Gastrocnemius medialis (tissue), 4 donors: ENCODE measurements at regions not wholly inside any gene's neighbourhood (a gene's known extent, or its start where the extent isn't known, plus 50 kb on each side); places are given as distances from the start of the nearest gene placed in this dataset.

Source experiments
- ATAC-seq, 2 donors: fragments of 150-250 bp; one replicate each; pipeline ENCODE4 v1.9.1; 2016
- DNase-seq, 2 donors: peaks; one replicate each; pipeline ENCODE4 v3.0.0-alpha.2; 2019
- H3K27ac ChIP-seq, 4 donors: fragments of 200-600 bp; sonication (generic); 1 replicate in 1 of 4; 2 replicates in 3 of 4; pipeline ENCODE4 v1.5.1; 2016 to 2018; ENCODE audit warnings: mild to moderate bottlenecking in 2 of 4, moderate library complexity in 1 of 4
- H3K27me3 ChIP-seq, 3 donors: fragments of 200-600 bp; sonication (generic) in 2 of 3; 1 replicate in 1 of 3; 2 replicates in 2 of 3; pipeline versions ENCODE4 v1.5.1 to v1.6.0; 2016 to 2019; ENCODE audit warnings: mild to moderate bottlenecking in 1 of 3, moderate library complexity in 1 of 3
- H3K36me3 ChIP-seq, 2 donors: fragments of 200-600 bp; sonication (generic) in 1 of 2; one replicate each; pipeline ENCODE4 v1.5.1; 2017 to 2018
- H3K4me1 ChIP-seq, 2 donors: fragments of 200-600 bp; sonication (generic) in 1 of 2; one replicate each; pipeline ENCODE4 v1.5.1; 2016 to 2017; ENCODE audit warnings: mild to moderate bottlenecking in 2 of 2
- H3K4me3 ChIP-seq, 4 donors: fragments of 200-600 bp; sonication (generic) in 3 of 4; 1 replicate in 1 of 4; 2 replicates in 3 of 4; pipeline ENCODE4 v1.5.1; 2016 to 2019; ENCODE audit warnings: mild to moderate bottlenecking in 2 of 4
- H3K9me3 ChIP-seq, 3 donors: fragments of 200-600 bp; sonication (generic) in 2 of 3; 1 replicate in 1 of 3; 2 replicates in 2 of 3; pipeline ENCODE4 v1.5.1; 2016 to 2019
- POLR2A ChIP-seq, 2 donors: fragments of 450-650 bp; IDR thresholded peaks; one replicate each; pipeline ENCODE4 v1.6.1; 2017; ENCODE audit warnings: antibody characterized with exemption in 2 of 2, mild to moderate bottlenecking in 2 of 2, moderate library complexity in 2 of 2
- in situ Hi-C, 4 donors: fragments of 200-750 bp; cut with MboI; loops; one replicate each; pipeline versions ENCODE4 v1.15.0 to v1.8.0; 2017; ENCODE audit warnings: low sequenced_read_pairs in 4 of 4
- intact Hi-C: fragments of 100-400 bp; cut with DNase I; formaldehyde crosslinking; loops from one replicate; pipeline ENCODE4 v1.15.1; 2023; ENCODE audit warnings: low total_unique reads
- TF ChIP-seq, protein P1 (sequence below), 5 experiments: fragments of 450-650 bp in 3 of 5; fragments of 200-600 bp in 2 of 5; sonication (generic) in 2 of 5; IDR thresholded peaks in 4 of 5; conservative IDR thresholded peaks in 1 of 5; 1 replicate in 4 of 5; 2 replicates in 1 of 5; pipeline ENCODE4 v1.5.1; 2016 to 2019; ENCODE audit warnings: antibody characterized with exemption in 5 of 5, mild to moderate bottlenecking in 3 of 5, moderate library complexity in 3 of 5

- Histone ChIP-seq H3K36me3 (no peaks in the 10 kb centered on the region), H3K4me1 (no peaks in the 10 kb centered on the region), H3K9me3 (no peaks in the 10 kb centered on the region), H3K4me3 (no peak overlapping the region), H3K27me3 (peaks cover 0 to 5% (median 3%) of the 10 kb centered on the region in 3 donors), H3K27ac (no peak overlapping the region)
- TF ChIP-seq, protein P1, sequence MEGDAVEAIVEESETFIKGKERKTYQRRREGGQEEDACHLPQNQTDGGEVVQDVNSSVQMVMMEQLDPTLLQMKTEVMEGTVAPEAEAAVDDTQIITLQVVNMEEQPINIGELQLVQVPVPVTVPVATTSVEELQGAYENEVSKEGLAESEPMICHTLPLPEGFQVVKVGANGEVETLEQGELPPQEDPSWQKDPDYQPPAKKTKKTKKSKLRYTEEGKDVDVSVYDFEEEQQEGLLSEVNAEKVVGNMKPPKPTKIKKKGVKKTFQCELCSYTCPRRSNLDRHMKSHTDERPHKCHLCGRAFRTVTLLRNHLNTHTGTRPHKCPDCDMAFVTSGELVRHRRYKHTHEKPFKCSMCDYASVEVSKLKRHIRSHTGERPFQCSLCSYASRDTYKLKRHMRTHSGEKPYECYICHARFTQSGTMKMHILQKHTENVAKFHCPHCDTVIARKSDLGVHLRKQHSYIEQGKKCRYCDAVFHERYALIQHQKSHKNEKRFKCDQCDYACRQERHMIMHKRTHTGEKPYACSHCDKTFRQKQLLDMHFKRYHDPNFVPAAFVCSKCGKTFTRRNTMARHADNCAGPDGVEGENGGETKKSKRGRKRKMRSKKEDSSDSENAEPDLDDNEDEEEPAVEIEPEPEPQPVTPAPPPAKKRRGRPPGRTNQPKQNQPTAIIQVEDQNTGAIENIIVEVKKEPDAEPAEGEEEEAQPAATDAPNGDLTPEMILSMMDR (IDR thresholded peaks at IDR 0.05 in 4 of 5, conservative IDR thresholded peaks at IDR 0.05 in 1 of 5): no peak
- no peak for TF ChIP-seq POLR2A (IDR thresholded peaks at IDR 0.05)
- in situ Hi-C loops: no loop called here
- intact Hi-C loops: no loop called here
- ATAC-seq (no peak), DNase-seq (no peak)
These were observed 81.7 kb upstream of the TOX2 start for GRCh38 chr20:43832961-43833360.

- ATAC-seq: no peak
- peaks cover 0 to 5% (median 3%) of the 10 kb centered on the region in 3 donors for H3K27me3 ChIP-seq
- no peak overlapping the region for H3K27ac ChIP-seq
- DNase-seq: no peak
- in situ Hi-C loops: no loop called here
- intact Hi-C loops: no loop called here
- no peaks in the 10 kb centered on the region for H3K4me1 ChIP-seq
- H3K36me3 ChIP-seq: no peaks in the 10 kb centered on the region
- no peaks in the 10 kb centered on the region for H3K9me3 ChIP-seq
- no peak overlapping the region for H3K4me3 ChIP-seq
- TF ChIP-seq POLR2A (IDR thresholded peaks at IDR 0.05): no peak
- TF ChIP-seq, protein P1 (IDR thresholded peaks at IDR 0.05 in 4 of 5, conservative IDR thresholded peaks at IDR 0.05 in 1 of 5): no peak
These were observed 82.4 kb upstream of the TOX2 start for GRCh38 chr20:43832096-43832816.

GRCh38 chr20:43831481-43832065 is 83.1 kb upstream of the TOX2 start:
- intact Hi-C loops: no loop called here
- Histone ChIP-seq H3K27me3 (no peaks in the 10 kb centered on the region), H3K36me3 (no peaks in the 10 kb centered on the region), H3K9me3 (no peaks in the 10 kb centered on the region), H3K4me3 (no peak overlapping the region), H3K4me1 (no peaks in the 10 kb centered on the region), H3K27ac (no peak overlapping the region)
- TF ChIP-seq, protein P1 (IDR thresholded peaks at IDR 0.05 in 4 of 5, conservative IDR thresholded peaks at IDR 0.05 in 1 of 5): no peak
- no peak for TF ChIP-seq POLR2A (IDR thresholded peaks at IDR 0.05)
- in situ Hi-C loops: no loop called here
- ATAC-seq (no peak), DNase-seq (no peak)

DNA sequence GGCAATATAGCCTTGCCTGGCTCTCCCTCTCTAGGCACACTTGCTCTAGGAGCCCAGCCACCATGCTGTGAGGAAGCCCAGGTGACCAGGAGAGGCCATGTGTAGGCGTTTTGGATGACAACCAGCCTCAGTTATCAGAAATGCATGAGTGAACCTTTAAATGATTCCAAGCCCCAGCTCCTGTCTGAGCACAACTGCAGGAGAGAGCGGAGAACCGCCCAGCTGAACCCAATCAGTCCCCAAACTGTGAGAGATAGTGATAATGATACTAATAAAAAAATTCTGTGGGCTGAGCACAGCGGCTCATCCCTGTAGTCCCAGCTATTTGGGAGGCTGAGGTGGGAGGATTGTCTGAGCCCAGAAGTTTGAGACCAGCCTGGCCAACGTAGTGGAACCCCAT is 83.8 kb upstream of the TOX2 start:
- no peak for TF ChIP-seq POLR2A (IDR thresholded peaks at IDR 0.05)
- TF ChIP-seq, protein P1 (IDR thresholded peaks at IDR 0.05 in 4 of 5, conservative IDR thresholded peaks at IDR 0.05 in 1 of 5): no peak
- no peak for DNase-seq
- Histone ChIP-seq H3K4me1 (no peaks in the 10 kb centered on the region), H3K27ac (no peak overlapping the region), H3K36me3 (no peaks in the 10 kb centered on the region), H3K4me3 (no peak overlapping the region), H3K27me3 (no peaks in the 10 kb centered on the region), H3K9me3 (no peaks in the 10 kb centered on the region)
- no peak for ATAC-seq
- intact Hi-C loops: no loop called here
- in situ Hi-C loops: no loop called here
